SU-DHL-6 (cell line): ENCODE measurements at regions not wholly inside any gene's neighbourhood (a gene's known extent, or its start where the extent isn't known, plus 50 kb on each side); places are given as distances from the start of the nearest gene placed in this dataset.

ENCODE experiments used
- H2AFZ ChIP-seq: fragments of 200-600 bp; sonication (generic); 2 replicates; pipeline ENCODE4 v1.6.1; 2014; ENCODE audit warnings: low read depth, mild to moderate bottlenecking, moderate library complexity, mixed read lengths, antibody characterized with exemption, low read length; ENCODE audit not compliant: severe bottlenecking
- H3F3A ChIP-seq: fragments of 200-600 bp; shearing (Covaris generic); 2 replicates; pipeline ENCODE4 v1.6.0; 2016; ENCODE audit warnings: antibody characterized with exemption, mild to moderate bottlenecking; ENCODE audit not compliant: insufficient read depth
- H3K27ac ChIP-seq: fragments of 200-600 bp; sonication (generic); 2 replicates; pipeline ENCODE4 v1.5.1; 2016; ENCODE audit warnings: low read depth, mild to moderate bottlenecking, low read length, moderate library complexity, mixed read lengths
- H3K27me3 ChIP-seq: fragments of 200-600 bp; sonication (generic), shearing (Covaris generic); 2 replicates; pipeline ENCODE4 v1.6.0; 2014; ENCODE audit warnings: mild to moderate bottlenecking, low read length
- H3K36me3 ChIP-seq: fragments of 200-600 bp; sonication (generic); 2 replicates; pipeline ENCODE4 v1.6.1; 2014; ENCODE audit warnings: mild to moderate bottlenecking, low read length, mixed read lengths
- H3K4me2 ChIP-seq: fragments of 300-600, 200-600 bp; shearing (Covaris generic), sonication (generic); 2 replicates; pipeline ENCODE4 v1.6.0; 2014; ENCODE audit warnings: low read length, low read depth, mild to moderate bottlenecking; ENCODE audit not compliant: poor library complexity, severe bottlenecking
- H3K4me3 ChIP-seq: fragments of 200-600 bp; sonication (generic); 2 replicates; pipeline ENCODE4 v1.5.1; 2014; ENCODE audit warnings: antibody characterized with exemption, low read length, mild to moderate bottlenecking, mixed read lengths; ENCODE audit not compliant: insufficient read depth, poor library complexity, severe bottlenecking
- H3K79me2 ChIP-seq: fragments of 200-600 bp; sonication (generic); 2 replicates; pipeline ENCODE4 v1.6.1; 2014; ENCODE audit warnings: mild to moderate bottlenecking, low read length, moderate library complexity; ENCODE audit not compliant: insufficient read depth
- H3K9ac ChIP-seq: fragments of 200-600 bp; sonication (generic); 2 replicates; pipeline ENCODE4 v1.7.0; 2014; ENCODE audit warnings: mild to moderate bottlenecking, low read length
- H3K9me2 ChIP-seq: fragments of 200-600 bp; sonication (generic); replicated peaks from 2 replicates; pipeline ENCODE4 v1.6.1; 2014; ENCODE audit warnings: low read length; ENCODE audit not compliant: insufficient read depth
- H3K9me3 ChIP-seq: fragments of 200-600 bp; sonication (generic); 2 replicates; pipeline ENCODE4 v1.6.1; 2014; ENCODE audit warnings: low read length, mixed read lengths; ENCODE audit not compliant: insufficient read depth
- H4K20me1 ChIP-seq: fragments of 200-600 bp; sonication (generic); 2 replicates; pipeline ENCODE4 v1.6.1; 2014; ENCODE audit warnings: low read depth, mild to moderate bottlenecking, antibody characterized with exemption, low read length, moderate library complexity, mixed read lengths
- CTCF ChIP-seq: fragments of 200-600 bp; sonication (generic); IDR thresholded peaks from one replicate; pipeline ENCODE4 v1.5.1; 2017; ENCODE audit warnings: antibody characterized with exemption, mild to moderate bottlenecking, low read length, moderate library complexity; ENCODE audit not compliant: insufficient read depth, poor library complexity, severe bottlenecking
- EZH2phosphoT487 ChIP-seq: fragments of 200-600 bp; sonication (generic), shearing (Covaris generic); conservative IDR thresholded peaks from 2 replicates; pipeline ENCODE4 v1.6.1; 2018; ENCODE audit warnings: mild to moderate bottlenecking, antibody characterized with exemption, low read length, moderate library complexity, mixed read lengths

GRCh38 chr14:99042381-99043266 is 229.4 kb downstream of the BCL11B start:
- no peaks in the 10 kb centered on the region for H3K79me2 ChIP-seq
- H3K9me3 ChIP-seq: no peaks in the 10 kb centered on the region
- no peaks in the 10 kb centered on the region for H3F3A ChIP-seq
- H2AFZ ChIP-seq: no peak overlapping the region
- H3K9me2 ChIP-seq: no peaks in the 10 kb centered on the region
- H3K4me2 ChIP-seq: no peak overlapping the region
- H4K20me1 ChIP-seq: no peaks in the 10 kb centered on the region
- TF ChIP-seq CTCF (no peak), EZH2phosphoT487 (no peak)
- H3K27ac ChIP-seq: no peak overlapping the region
- no peaks in the 10 kb centered on the region for H3K27me3 ChIP-seq
- no peak overlapping the region for H3K4me3 ChIP-seq
- H3K36me3 ChIP-seq: no peaks in the 10 kb centered on the region
- H3K9ac ChIP-seq: no peak overlapping the region

GRCh38 chr14:99043267-99043615 is 228.8 kb downstream of the BCL11B start:
- Histone ChIP-seq H3K9me3 (no peaks in the 10 kb centered on the region), H3F3A (no peaks in the 10 kb centered on the region), H3K4me3 (no peak overlapping the region), H3K27ac (no peak overlapping the region), H3K4me2 (no peak overlapping the region), H3K79me2 (no peaks in the 10 kb centered on the region), H3K9me2 (no peaks in the 10 kb centered on the region), H3K27me3 (no peaks in the 10 kb centered on the region), H3K36me3 (no peaks in the 10 kb centered on the region), H4K20me1 (no peaks in the 10 kb centered on the region), H3K9ac (no peak overlapping the region), H2AFZ (no peak overlapping the region)
- TF ChIP-seq EZH2phosphoT487 (no peak), CTCF (no peak)

- Histone ChIP-seq H3K79me2 (no peaks in the 10 kb centered on the region), H3K9me2 (no peaks in the 10 kb centered on the region), H4K20me1 (no peaks in the 10 kb centered on the region), H3K36me3 (no peaks in the 10 kb centered on the region), H3K4me3 (no peak overlapping the region), H2AFZ (no peak overlapping the region), H3F3A (no peaks in the 10 kb centered on the region), H3K27ac (no peak overlapping the region), H3K9me3 (no peaks in the 10 kb centered on the region), H3K27me3 (no peaks in the 10 kb centered on the region), H3K4me2 (no peak overlapping the region), H3K9ac (no peak overlapping the region)
- no peak for TF ChIP-seq CTCF
- TF ChIP-seq EZH2phosphoT487: no peak
Measured at GRCh38 chr14:99043756-99044155, 228.2 kb downstream of the BCL11B start.
